ENCODE measurements at regions not wholly inside any gene's neighbourhood (a gene's known extent, or its start where the extent isn't known, plus 50 kb on each side); places are given as distances from the start of the nearest gene placed in this dataset.

DNA sequence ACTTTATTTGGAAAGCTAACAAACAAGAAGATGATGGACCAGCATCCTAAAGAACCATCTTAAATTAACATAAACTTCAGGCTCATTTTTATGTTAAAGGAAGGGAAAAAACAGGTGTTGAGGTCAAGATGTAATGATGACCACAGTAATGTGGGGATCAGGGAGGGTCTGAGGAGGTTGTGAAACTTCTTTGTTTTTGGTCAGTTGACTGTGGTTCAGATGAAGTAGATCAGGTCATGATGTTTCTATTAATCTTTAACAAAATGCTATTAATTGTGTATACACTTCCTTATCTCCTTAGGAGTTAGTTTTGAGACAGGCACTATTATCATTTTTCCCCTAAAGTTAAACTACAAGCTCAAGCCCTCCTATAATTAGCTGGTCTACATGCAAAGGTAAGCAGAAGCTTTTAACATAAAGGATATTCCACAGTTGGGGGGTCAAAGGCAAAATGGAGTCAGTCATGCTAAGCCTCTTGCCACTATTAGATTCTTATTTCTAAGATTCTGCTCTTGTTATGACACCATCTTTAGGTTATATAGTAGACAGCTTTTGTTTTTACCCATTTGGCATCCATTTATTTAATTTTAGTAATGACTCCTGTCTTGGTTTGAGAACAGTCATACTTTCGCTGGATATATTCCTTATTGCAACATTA, 800.1 kb upstream of the PCDH9 start:
- DNase-seq, result no peak

DNA sequence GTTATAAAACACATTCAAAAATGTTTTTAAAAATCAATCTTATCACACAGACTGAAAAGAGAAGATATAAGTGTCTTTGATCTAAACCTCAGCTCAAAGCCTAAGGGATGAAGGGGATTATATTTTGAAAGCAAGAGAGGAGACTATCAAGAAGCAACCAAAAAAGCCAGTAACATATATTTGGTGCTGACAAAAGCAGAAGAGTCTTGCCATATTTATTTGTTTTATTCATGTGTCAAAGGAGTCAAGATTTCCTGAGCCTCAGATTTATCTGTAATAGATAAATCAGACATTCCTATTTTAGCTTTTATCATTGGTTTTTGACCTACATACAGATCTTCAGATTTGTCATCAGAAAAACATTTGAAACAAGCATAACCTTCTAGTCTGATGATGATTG, 798.6 kb upstream of the PCDH9 start:
- DNase-seq, result no peak

DNA sequence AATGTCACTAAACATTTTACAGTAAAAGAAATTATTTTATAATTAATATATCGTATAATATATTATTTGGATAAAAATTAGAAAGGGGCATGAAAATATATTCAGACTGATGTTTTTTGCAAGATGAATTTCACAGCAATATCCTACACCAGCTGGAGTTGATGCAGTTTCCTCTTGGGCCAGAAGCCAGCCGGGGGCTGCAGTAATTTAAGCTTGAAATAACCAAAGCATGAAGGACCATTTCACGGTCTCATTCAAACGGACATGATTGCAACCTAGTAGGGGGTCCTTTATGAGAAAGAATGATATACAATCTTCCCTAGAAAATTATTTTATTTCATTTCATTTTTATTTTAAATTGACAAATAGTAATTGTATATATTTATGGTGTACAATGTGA, 797.2 kb upstream of the PCDH9 start:
- DNase-seq, result peak; percentile 24

DNA sequence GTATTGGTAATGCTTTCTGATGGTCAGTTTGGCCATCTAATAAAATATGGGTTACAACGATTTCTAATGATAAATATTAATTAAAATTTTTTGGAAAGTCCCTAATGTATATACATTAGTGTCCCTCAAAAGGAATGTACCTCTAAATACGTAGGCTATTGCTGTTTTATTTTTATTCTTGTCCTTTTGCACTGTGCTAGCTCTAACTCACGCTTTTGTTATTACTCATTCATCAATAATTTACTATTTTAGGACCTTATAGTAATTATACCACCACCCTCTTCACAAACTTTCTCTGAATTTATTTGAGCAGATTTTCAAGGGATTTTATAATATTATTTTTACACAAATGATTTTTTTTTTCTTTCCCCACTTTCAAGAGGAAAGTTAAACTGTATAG, 795.9 kb upstream of the PCDH9 start:
- DNase-seq, result no peak

DNA sequence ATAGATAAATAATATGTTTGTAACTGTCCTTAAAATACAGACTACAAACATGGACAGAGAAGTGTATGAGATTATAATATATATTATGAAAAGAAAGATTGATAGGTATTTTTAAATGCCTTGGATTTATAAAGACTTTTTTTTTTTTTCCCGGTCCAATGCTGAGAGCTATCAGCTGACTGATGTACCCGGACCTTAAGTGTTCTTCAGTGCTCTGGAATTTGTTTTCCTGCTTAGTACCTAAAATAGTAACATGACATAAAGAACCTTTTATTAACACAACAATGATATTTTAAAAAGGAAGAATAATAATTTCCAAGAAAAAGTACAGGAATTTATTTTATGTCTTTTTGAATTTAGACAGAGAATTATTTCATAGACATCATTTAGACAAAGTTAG, 795.5 kb upstream of the PCDH9 start:
- no peak for DNase-seq

DNA sequence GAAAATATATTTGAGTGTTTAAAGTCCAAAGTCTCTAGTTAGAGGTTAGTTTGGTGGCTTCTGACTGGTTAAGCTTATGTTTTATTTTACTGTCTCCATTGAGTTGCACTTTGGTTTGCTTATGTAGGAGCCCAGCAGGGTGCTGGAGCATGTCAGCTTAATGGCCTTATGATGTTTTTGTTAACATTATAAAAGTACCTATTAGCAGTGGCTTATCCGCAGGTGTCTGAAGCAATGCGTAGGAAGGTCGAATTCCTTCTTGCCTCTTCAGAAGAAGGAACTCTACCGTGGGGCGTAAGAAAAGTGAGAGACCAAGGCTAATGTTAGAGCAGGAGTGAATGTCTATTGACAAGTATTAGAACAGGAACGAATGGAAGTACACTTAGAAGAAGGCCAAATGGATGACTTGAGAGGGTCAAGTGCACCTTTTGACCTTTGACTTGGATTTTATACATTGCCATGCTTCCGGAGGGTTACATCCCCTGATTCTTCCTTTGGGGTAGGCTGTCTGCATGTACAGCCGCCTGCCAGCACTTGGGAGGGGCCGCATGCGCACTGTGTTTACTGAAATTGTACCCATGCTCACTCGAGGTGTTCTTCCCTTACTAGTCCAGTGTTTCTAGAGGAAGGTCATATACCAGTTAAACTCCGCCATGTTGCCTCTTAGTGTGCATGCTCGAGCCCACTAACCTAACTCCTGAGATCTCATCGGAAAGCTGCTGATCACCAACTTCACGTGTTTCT, 793.9 kb upstream of the PCDH9 start:
- DNase-seq, result no peak

DNA sequence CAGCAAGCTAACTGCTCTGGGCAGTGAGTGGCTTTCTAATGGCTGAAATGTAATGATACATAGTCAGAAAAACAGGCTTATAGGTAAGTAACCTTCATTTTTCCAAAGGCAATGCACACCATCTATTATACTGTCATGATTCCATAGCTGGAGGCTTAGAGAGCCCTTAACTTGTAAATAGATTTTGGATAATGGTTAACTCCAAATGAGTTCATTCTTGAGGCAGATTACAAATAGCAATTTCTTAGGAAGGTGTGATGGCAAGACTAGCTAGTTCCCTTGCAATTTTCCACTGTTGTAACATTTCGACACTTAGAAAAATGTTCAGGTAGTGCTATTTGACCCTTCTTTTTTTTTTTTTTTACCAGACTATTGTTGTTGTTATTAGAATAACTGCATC, 789.8 kb upstream of the PCDH9 start:
- no peak for DNase-seq

DNA sequence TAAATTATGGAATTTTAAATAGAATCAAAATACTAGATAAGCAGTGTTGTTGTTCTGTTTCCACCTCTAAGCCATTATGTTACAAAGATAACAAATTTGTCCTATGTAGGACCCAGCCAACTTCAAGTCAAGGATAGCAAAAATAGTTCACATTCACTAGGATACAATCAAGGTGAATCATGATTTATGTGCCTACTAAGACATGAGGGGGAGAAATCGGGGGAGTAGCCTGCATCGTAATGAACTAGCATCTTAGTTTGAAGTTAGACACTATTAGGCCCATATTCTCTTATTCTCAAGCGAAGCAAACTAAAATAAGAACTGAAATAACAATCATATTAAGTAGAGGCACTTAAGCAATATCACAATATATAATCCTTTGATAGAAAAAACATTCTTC, 779.4 kb upstream of the PCDH9 start:
- no peak for DNase-seq

DNA sequence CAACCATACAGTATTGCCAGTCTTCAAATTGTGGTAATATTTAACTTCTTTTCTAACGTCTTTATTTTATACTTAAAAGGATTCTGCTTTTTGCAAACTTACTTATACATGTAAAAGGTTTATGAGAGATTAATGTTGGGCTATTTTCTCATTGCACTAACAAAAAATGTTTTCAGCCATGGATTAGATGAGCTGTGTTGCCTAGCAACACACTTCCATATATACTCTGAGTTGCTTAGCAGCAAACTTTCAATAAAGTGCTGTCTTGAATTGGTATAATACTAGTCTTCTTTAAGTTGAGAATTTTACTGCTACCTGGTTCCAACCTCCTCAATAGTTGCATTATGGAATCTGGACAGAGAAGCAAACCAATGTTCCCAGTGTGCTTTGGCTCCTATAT, 777.4 kb upstream of the PCDH9 start:
- DNase-seq, result no peak

DNA sequence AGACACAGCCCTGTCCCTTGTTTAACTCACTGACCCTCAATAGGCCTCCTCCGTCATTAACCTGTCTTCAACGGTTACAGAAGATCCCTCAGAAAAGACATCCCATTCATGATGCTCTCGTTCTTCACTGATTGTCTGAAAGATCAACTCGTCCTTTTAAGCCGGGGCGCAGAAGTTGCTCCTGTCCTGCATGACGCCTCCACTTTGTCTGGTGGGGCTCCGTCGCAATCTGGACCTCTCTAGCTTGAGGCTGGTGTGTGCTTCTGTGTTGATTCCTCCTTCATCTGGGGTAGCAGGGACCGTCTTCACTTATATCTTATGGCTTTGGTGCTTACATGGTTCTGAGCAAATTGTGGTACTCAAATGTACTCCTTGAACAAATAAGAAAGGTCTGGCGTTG, 766.0 kb upstream of the PCDH9 start:
- no peak for DNase-seq

DNA sequence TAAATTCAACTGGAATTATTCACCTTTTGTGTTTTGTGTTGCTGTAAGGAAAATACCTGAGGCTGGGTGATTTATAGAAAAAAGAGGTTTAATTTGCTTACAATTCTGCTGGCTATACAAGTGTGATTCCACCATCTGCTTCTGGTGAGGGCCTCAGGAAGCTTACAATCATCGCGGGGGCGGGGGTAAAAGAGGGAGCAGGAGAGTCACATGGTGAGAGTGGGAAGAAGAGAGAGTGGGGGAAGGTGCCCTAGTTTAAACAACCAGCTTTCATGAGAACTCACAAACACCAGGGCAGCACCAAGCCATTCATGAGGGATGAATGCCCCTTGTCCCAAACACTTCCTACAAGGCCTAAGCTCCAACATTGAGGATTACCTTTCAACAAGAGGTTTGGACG, 760.7 kb upstream of the PCDH9 start:
- DNase-seq, result no peak

DNA sequence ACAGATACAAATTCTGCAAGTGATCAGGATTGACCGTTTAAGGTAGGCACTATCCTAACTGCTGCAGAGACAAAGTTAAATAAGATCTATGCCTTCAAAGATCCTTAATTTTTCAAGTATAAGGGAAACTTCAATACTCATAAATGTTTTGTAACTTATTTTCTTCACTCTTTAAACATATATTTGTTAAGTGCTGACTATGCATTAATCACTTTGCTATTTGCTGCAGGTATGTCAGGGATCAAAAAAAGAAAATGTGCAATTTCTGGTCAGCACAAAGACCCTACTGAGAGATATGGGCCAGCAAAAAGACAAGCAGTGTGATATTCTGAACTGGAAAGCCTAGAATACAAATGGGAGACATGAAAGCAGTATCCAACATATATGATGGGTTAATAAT, 756.1 kb upstream of the PCDH9 start:
- DNase-seq, result no peak

DNA sequence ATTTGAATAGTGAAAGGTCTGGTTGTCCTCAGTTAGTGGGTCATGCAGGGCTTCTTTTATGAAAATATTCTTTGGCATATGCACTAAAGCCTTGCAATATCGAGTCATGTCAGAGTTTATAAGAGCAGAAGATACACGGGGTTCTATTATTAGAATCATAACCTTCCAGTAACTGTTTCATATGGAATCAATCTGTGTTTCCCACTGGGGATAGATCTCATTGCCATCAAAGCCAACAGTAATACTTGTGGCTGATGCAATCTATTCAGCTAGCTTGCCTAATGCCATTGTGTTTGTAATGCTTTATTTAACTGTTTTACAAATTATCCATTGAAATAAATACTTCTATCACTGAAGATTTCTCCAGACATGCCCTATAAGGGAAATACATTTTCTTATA, 746.9 kb upstream of the PCDH9 start:
- no peak for DNase-seq

DNA sequence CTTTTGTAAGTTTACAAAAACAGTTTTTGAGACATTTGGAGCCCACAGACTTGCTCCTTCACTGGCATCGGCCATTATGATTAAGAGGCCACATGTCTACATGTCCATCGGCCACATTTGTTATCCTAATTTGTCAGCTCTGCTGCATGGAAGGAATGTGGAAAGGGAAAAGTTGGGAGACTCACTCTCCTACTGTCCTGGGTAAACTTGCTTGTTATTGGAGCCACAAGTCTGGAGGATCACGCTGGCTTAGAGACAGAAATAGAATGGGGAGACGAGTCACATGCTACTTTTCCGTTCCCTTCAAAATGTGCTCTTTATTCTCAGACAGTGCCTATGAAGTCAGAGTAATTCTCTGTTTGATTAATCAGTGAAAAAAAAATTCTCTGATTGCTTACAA, 741.2 kb upstream of the PCDH9 start:
- DNase-seq, result no peak

DNA sequence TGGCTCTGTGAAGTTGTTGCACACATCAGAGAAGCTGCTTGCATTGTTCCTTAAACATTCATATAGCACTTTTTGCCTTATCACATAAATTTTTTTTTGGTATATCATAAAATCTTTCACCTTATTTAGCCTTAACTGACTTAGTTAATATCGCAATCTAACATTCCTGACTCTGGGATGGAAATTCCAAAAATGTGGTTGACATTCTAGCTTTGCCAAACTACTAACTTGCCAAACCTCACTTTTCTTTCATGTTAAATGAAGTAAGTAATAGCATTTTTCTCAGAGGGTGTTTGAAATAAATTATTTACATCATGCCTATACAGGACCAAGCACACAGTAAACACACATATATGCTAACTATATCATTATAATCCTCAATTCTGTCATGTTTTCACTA, 736.9 kb upstream of the PCDH9 start:
- DNase-seq, result no peak

DNA sequence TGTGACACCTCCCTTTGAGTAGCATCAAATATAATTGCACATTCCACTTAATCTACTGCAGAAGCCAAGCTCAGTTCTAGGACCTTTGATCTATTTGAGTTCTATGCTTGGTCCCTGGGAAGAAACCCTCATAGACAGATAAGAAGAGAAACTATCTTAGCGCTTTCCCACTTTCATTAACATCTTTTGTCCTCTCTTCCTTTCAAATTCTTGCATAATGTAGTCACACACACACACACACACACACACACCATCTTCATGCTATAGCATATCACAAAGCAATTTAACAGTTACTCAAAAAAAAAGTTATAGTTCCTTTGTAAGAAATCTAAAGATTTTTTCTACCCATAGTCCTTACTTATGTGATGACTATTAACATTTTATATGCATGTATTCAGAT, 735.9 kb upstream of the PCDH9 start:
- no peak for DNase-seq

DNA sequence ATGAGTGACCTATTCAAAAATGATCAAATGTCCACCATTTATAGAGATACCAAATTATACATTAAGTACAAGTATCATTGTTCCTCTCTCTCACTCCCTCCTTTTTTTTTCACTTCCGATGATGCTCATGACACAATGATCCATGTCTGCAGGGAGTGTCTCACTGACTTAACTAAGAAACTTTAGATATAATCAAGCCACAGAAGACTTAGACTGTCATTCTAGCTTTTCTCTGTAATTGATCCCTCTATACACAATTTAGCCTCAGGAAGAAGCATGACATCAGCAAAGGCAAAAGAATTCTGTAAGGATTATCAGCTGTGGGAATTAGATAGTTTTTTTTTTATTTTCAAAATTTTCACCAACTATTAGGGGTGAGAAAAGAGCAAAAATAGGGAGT, 734.9 kb upstream of the PCDH9 start:
- DNase-seq, result no peak

DNA sequence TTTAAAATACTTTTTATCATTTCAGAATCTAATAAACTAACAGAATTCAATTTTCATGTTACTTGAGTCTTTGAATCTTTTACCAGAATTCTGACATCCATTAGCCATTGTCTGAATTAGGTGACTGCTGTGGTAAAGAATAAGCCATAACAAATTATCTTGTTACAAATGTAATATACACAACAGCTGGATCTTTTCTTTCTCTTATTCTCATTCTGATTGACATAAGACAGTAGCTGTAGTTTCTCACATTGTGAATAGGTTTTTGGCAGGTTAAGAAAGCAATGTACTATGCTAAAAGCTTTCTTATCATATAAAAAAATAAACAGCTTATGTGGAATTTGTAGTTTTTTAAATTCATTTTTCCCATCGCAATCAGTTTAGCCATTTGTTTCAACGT, 734.0 kb upstream of the PCDH9 start:
- DNase-seq, result no peak

DNA sequence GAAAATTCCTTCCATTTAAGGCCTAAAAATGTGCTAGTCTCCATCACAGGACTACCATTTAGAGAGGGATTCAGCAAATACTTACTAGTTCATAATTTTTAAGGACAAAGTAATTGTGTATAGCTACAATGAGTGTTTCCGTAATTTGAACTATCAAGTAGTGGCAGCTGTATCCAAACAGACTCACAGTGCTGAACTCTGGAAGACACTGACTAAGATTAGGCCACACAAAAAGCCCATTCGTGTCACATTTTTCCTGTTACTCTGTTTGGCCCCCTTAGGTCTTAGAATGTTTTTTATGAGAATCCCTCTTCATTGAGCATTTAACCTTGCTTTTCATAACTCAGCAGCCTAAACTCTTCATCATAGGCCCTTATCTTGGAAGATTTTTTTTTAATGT, 731.2 kb upstream of the PCDH9 start:
- no peak for DNase-seq

DNA sequence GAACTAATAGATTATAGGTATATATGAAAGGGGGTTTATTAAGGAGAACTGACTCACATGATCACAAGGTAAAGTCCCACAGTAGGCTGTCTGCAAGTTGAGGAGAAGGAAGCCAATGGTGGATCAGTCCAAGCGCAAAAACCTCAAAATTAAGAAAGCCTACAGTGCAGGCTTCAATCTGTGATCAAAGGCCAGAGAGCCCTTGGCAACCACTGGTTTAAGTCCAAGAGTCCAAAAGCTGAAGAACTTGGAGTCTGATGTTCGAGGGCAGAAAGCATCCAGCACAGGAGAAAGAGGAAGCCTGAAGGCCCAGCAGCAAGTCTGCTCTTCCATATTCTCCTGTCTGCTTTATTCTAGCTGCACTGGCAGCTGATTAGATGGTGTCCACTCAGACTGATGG, 721.3 kb upstream of the PCDH9 start:
- DNase-seq, result no peak

DNA sequence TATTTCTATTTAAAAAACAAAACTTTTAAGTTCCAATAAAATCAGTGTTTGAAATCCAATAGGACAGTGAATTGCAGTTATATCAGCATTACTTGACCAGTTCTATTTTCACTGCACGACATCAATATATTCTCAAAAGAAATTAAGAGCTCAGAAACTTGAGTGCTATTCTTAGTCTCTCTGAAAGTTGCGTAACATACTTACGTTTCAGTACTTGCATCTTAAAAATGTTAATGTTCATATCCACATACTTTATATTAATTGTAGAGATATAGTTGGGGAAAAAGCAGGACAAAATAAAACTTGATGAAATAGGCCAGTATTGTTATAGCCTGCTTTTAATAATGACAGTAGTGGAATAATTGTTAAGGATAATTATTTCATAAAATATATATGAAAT, 720.5 kb upstream of the PCDH9 start:
- no peak for DNase-seq

DNA sequence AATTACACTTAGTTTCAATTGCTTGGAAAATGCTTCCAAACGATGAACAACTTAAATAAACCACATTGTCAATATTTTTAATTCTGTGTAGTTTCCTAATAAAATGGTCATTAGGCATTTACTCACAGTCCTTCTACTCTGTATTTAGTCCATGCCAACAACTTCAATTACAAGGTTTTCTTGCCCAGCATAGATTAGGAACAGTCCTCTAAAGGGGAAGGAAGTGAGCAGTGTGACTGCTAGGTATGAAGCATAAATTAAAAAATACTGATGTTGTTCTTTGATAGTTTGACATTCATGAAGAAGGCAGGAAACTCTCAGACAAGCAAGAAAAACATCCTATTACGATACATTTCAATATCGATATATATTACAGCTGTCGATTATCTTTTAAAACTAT, 716.0 kb upstream of the PCDH9 start:
- no peak for DNase-seq

DNA sequence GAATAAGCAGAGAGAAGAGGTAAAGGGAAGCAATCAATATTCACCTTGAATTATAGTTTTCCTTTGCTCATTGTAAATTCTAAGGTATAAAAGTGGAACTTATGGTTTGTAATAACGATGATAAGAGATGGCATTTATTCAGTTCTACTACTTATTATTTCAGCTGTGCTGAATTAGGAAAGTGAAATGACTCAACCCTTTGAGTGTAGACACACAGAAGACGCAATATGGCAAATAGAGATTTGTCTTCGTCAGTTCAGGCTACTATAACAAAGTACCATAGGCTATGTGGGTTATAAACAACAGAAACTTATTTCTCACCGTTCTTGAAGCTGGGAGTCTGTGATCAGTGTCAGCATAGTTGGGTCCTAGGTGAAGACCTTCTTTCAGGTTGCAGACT, 713.0 kb upstream of the PCDH9 start:
- DNase-seq, result no peak

DNA sequence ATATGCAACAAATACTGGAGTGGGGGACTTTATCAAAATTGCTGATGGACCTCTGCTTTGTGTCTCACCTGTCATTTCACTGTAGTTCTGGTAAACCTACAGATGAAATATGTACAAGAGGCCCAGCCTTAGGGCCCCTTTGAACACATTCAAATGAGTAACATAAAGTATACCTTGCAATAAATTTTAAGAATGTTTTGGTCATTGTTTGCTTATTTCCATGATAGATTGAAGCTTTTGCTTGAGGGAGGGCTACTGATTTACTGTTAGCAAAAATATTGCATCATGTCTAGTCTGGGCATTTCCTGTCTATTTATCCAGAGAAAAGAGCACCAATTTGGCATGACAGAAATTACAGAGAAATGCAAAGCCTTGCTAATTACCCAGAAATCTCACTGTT, 705.5 kb upstream of the PCDH9 start:
- no peak for DNase-seq

All from renal pelvis (tissue), 1 donor.